Gastrocnemius medialis (tissue), 4 donors: ENCODE measurements at regions not wholly inside any gene's neighbourhood (a gene's known extent, or its start where the extent isn't known, plus 50 kb on each side); places are given as distances from the start of the nearest gene placed in this dataset.

Experiments used
- CTCF ChIP-seq, 5 experiments: fragments of 450-650 bp in 3 of 5; fragments of 200-600 bp in 2 of 5; sonication (generic) in 2 of 5; IDR thresholded peaks in 4 of 5; conservative IDR thresholded peaks in 1 of 5; 1 replicate in 4 of 5; 2 replicates in 1 of 5; pipeline ENCODE4 v1.5.1; 2016 to 2019; ENCODE audit warnings: antibody characterized with exemption in 5 of 5, mild to moderate bottlenecking in 3 of 5, moderate library complexity in 3 of 5
- POLR2A ChIP-seq, 2 donors: fragments of 450-650 bp; IDR thresholded peaks; one replicate each; pipeline ENCODE4 v1.6.1; 2017; ENCODE audit warnings: antibody characterized with exemption in 2 of 2, mild to moderate bottlenecking in 2 of 2, moderate library complexity in 2 of 2

GRCh38 chr18:30545393-30545792, 497.1 kb downstream of the DSC3 start:
- TF ChIP-seq CTCF (IDR thresholded peaks at IDR 0.05 in 4 of 5, conservative IDR thresholded peaks at IDR 0.05 in 1 of 5) (no peak), POLR2A (IDR thresholded peaks at IDR 0.05) (no peak)
